Neural crest cell (in vitro differentiated cells): ENCODE measurements at regions not wholly inside any gene's neighbourhood (a gene's known extent, or its start where the extent isn't known, plus 50 kb on each side); places are given as distances from the start of the nearest gene placed in this dataset.

Experiments used
- DNase-seq: peaks from one replicate; pipeline ENCODE4 v3.0.0; 2021; ENCODE audit warnings: low read depth, mixed read lengths, low spot score
- H3K27ac Mint-ChIP-seq: one replicate; pipeline ENCODE4 v1.8.0; 2021; ENCODE audit warnings: mild to moderate bottlenecking, mixed read lengths; ENCODE audit not compliant: unreplicated experiment
- H3K27me3 Mint-ChIP-seq: 2 replicates; pipeline ENCODE4 v1.8.0; 2021; ENCODE audit warnings: low read depth, mild to moderate bottlenecking, mixed read lengths
- H3K36me3 Mint-ChIP-seq: 2 replicates; pipeline ENCODE4 v1.8.0; 2021; ENCODE audit warnings: low read depth, mild to moderate bottlenecking, mixed read lengths
- H3K4me1 Mint-ChIP-seq: 2 replicates; pipeline ENCODE4 v1.8.0; 2021; ENCODE audit warnings: mixed read lengths
- H3K4me3 Mint-ChIP-seq: one replicate; pipeline ENCODE4 v1.8.0; 2021; ENCODE audit warnings: mild to moderate bottlenecking, mixed read lengths
- H3K9me3 Mint-ChIP-seq: 2 replicates; pipeline ENCODE4 v1.8.0; 2021; ENCODE audit warnings: mixed read lengths
- TF ChIP-seq, protein P1 (sequence below): fragments of 200-600 bp; sonication (generic); conservative IDR thresholded peaks from 2 replicates; pipeline ENCODE4 v1.5.0; 2021; ENCODE audit warnings: antibody characterized with exemption, mild to moderate bottlenecking

DNA sequence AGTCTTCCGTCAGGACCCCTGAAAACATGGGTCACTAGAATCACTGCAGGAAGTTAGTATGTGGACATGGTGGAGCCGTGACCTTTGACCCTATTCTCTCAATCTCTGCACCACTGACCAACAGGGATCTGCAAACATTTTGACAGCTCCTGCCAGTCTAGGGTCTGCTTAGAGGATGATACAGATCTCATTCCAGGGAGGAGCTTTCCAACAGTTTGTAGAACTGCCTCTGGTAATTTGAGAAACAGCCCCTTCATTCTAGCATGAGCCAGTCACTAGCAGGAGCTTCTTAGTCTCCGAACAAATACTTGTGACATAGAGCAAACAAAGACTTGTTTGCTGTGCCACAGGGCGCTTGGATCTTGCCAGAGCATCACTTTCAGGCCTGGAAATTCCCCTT lies 270.3 kb upstream of the CFAP20DC start:
- no peak overlapping the region for H3K4me3 Mint-ChIP-seq
- H3K9me3 Mint-ChIP-seq: peaks cover 4% of the 10 kb centered on the region
- DNase-seq: no peak
- H3K36me3 Mint-ChIP-seq: no peaks in the 10 kb centered on the region
- TF ChIP-seq, protein P1, sequence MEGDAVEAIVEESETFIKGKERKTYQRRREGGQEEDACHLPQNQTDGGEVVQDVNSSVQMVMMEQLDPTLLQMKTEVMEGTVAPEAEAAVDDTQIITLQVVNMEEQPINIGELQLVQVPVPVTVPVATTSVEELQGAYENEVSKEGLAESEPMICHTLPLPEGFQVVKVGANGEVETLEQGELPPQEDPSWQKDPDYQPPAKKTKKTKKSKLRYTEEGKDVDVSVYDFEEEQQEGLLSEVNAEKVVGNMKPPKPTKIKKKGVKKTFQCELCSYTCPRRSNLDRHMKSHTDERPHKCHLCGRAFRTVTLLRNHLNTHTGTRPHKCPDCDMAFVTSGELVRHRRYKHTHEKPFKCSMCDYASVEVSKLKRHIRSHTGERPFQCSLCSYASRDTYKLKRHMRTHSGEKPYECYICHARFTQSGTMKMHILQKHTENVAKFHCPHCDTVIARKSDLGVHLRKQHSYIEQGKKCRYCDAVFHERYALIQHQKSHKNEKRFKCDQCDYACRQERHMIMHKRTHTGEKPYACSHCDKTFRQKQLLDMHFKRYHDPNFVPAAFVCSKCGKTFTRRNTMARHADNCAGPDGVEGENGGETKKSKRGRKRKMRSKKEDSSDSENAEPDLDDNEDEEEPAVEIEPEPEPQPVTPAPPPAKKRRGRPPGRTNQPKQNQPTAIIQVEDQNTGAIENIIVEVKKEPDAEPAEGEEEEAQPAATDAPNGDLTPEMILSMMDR: no peak
- H3K27me3 Mint-ChIP-seq: no peaks in the 10 kb centered on the region
- peaks cover 12% of the 10 kb centered on the region for H3K4me1 Mint-ChIP-seq
- H3K27ac Mint-ChIP-seq: peak overlapping the region; percentile 31

DNA sequence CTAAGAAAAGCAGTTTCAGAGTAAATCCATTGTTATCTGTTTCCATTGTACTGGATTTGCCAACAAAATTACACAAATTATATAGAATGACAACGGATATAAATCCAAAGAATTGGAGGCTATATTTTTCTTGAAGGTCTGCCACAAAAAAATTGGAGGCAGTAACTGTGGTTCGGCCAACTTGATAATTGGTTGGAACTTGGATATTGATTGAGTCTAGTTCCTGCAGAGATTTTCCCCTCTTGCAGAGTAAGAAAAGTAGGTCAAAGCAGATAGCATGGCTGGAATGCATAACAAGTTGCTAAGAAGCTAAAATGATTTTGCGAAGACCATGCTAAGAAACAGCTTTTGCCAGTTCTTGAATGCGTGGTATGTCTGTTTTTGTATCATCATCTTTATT lies 269.6 kb upstream of the CFAP20DC start:
- H3K27ac Mint-ChIP-seq: no peak overlapping the region
- DNase-seq: no peak
- TF ChIP-seq, protein P1: no peak
- H3K4me3 Mint-ChIP-seq: no peak overlapping the region
- H3K36me3 Mint-ChIP-seq: no peaks in the 10 kb centered on the region
- H3K27me3 Mint-ChIP-seq: no peaks in the 10 kb centered on the region
- peaks cover 16% of the 10 kb centered on the region for H3K4me1 Mint-ChIP-seq
- peaks cover 4% of the 10 kb centered on the region for H3K9me3 Mint-ChIP-seq

DNA sequence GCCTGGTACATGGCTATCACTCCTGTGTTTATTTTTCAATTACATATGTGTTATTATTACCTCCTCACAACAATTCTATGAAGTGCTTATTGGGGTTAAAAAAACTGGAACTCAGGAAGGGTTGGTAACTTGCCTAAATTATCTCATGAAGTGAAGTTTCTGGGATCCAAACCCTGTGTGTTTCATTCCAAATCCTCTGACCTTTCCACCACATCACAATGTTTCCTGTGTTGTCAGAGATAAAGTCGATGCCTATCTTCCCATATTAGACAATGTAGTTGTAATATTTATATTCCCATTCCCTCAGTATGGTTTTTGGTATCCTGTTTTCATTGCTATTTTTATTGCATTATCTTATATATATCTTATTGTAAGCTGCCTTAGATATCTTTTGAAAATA lies 269.1 kb upstream of the CFAP20DC start:
- Mint-ChIP-seq H3K4me3 (no peak overlapping the region), H3K36me3 (peaks cover 2% of the 10 kb centered on the region), H3K27ac (no peak overlapping the region), H3K27me3 (no peaks in the 10 kb centered on the region), H3K4me1 (peaks cover 22% of the 10 kb centered on the region), H3K9me3 (peaks cover 6% of the 10 kb centered on the region)
- no peak for DNase-seq
- TF ChIP-seq, protein P1: no peak

DNA sequence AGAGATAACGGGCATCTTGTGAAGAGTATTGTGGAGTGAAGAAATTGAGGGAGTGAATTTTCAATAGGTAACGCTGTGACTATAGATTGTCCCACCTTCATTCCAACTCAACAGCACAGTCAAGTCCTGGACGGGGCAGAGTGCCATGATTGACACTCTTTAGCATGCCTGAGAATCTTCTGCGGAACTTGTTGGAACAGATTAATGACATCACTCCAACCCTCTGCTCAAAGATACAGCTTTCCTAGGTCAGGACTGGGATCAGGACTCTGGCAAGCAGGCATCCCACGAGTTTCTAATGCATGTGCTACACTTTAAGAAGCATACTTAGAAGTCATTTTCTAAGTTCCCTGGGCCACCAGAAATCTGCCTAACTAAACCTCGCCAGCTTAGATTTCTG lies 267.6 kb upstream of the CFAP20DC start:
- H3K27me3 Mint-ChIP-seq: no peaks in the 10 kb centered on the region
- H3K36me3 Mint-ChIP-seq: peaks cover 2% of the 10 kb centered on the region
- H3K27ac Mint-ChIP-seq: no peak overlapping the region
- no peak overlapping the region for H3K4me3 Mint-ChIP-seq
- no peak for DNase-seq
- peaks cover 6% of the 10 kb centered on the region for H3K9me3 Mint-ChIP-seq
- TF ChIP-seq, protein P1: no peak
- H3K4me1 Mint-ChIP-seq: peaks cover 22% of the 10 kb centered on the region

DNA sequence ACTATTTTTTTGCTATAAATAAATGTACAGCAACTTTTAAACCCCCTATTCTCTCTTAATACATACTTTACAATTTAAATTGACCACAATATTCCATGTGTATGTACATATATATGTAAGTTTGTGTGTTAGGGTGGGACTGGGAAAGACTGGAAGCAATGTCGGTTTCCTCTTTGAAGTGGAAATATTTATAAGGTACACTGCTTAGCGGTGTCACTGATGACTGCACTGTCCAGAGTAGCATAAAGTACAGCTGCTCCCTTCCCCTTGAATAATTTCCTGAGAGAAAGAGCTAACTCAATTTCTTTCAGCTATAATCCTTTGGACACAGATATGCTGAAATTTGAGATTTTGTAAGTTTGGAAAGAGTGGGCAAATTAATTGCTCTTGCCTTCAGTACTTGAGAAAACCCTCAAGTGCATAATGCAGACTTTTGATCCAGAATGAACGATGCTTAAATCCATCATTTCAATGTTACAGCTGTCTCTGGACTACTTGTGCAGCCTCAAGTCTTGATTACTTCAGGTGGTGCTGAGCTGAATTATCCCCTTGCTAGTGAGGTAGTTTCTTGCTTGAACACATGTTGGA lies 267.0 kb upstream of the CFAP20DC start:
- H3K9me3 Mint-ChIP-seq: peaks cover 2% of the 10 kb centered on the region
- peaks cover 22% of the 10 kb centered on the region for H3K4me1 Mint-ChIP-seq
- no peaks in the 10 kb centered on the region for H3K27me3 Mint-ChIP-seq
- TF ChIP-seq, protein P1: no peak
- no peak overlapping the region for H3K27ac Mint-ChIP-seq
- no peak overlapping the region for H3K4me3 Mint-ChIP-seq
- no peak for DNase-seq
- peaks cover 2% of the 10 kb centered on the region for H3K36me3 Mint-ChIP-seq
